Neural crest cell (in vitro differentiated cells): ENCODE measurements at regions not wholly inside any gene's neighbourhood (a gene's known extent, or its start where the extent isn't known, plus 50 kb on each side); places are given as distances from the start of the nearest gene placed in this dataset.

Experiments
- DNase-seq: peaks from one replicate; pipeline ENCODE4 v3.0.0; 2021; ENCODE audit warnings: low read depth, mixed read lengths, low spot score
- H3K27ac Mint-ChIP-seq: one replicate; pipeline ENCODE4 v1.8.0; 2021; ENCODE audit warnings: mild to moderate bottlenecking, mixed read lengths; ENCODE audit not compliant: unreplicated experiment
- H3K27me3 Mint-ChIP-seq: 2 replicates; pipeline ENCODE4 v1.8.0; 2021; ENCODE audit warnings: low read depth, mild to moderate bottlenecking, mixed read lengths
- H3K36me3 Mint-ChIP-seq: 2 replicates; pipeline ENCODE4 v1.8.0; 2021; ENCODE audit warnings: low read depth, mild to moderate bottlenecking, mixed read lengths
- H3K4me1 Mint-ChIP-seq: 2 replicates; pipeline ENCODE4 v1.8.0; 2021; ENCODE audit warnings: mixed read lengths
- H3K4me3 Mint-ChIP-seq: one replicate; pipeline ENCODE4 v1.8.0; 2021; ENCODE audit warnings: mild to moderate bottlenecking, mixed read lengths
- H3K9me3 Mint-ChIP-seq: 2 replicates; pipeline ENCODE4 v1.8.0; 2021; ENCODE audit warnings: mixed read lengths
- CTCF ChIP-seq: fragments of 200-600 bp; sonication (generic); conservative IDR thresholded peaks from 2 replicates; pipeline ENCODE4 v1.5.0; 2021; ENCODE audit warnings: antibody characterized with exemption, mild to moderate bottlenecking

GRCh38 chr5:17147617-17148016, 69.8 kb upstream of the BASP1 start:
- DNase-seq: no peak
- Mint-ChIP-seq H3K9me3 (peaks cover 2% of the 10 kb centered on the region), H3K4me3 (no peak overlapping the region), H3K4me1 (peaks cover 40% of the 10 kb centered on the region), H3K36me3 (peaks cover 2% of the 10 kb centered on the region), H3K27ac (no peak overlapping the region), H3K27me3 (no peaks in the 10 kb centered on the region)
- TF ChIP-seq CTCF: no peak

GRCh38 chr5:17148481-17148880, 69.0 kb upstream of the BASP1 start:
- no peak for DNase-seq
- H3K36me3 Mint-ChIP-seq: no peaks in the 10 kb centered on the region
- no peaks in the 10 kb centered on the region for H3K27me3 Mint-ChIP-seq
- no peaks in the 10 kb centered on the region for H3K9me3 Mint-ChIP-seq
- H3K4me1 Mint-ChIP-seq: peaks cover 38% of the 10 kb centered on the region
- H3K4me3 Mint-ChIP-seq: no peak overlapping the region
- no peak overlapping the region for H3K27ac Mint-ChIP-seq
- TF ChIP-seq CTCF: no peak

- no peaks in the 10 kb centered on the region for H3K27me3 Mint-ChIP-seq
- H3K4me1 Mint-ChIP-seq: peaks cover 37% of the 10 kb centered on the region
- no peak for DNase-seq
- H3K4me3 Mint-ChIP-seq: no peak overlapping the region
- no peak for TF ChIP-seq CTCF
- H3K9me3 Mint-ChIP-seq: peaks cover 2% of the 10 kb centered on the region
- no peaks in the 10 kb centered on the region for H3K36me3 Mint-ChIP-seq
- H3K27ac Mint-ChIP-seq: no peak overlapping the region
These were observed 67.6 kb upstream of the BASP1 start for GRCh38 chr5:17149786-17150185.

GRCh38 chr5:17150531-17150930, 66.9 kb upstream of the BASP1 start:
- no peak overlapping the region for H3K4me3 Mint-ChIP-seq
- H3K27ac Mint-ChIP-seq: no peak overlapping the region
- H3K36me3 Mint-ChIP-seq: no peaks in the 10 kb centered on the region
- no peaks in the 10 kb centered on the region for H3K27me3 Mint-ChIP-seq
- peaks cover 2% of the 10 kb centered on the region for H3K9me3 Mint-ChIP-seq
- peaks cover 37% of the 10 kb centered on the region for H3K4me1 Mint-ChIP-seq
- DNase-seq: no peak
- TF ChIP-seq CTCF: no peak

GRCh38 chr5:17151686-17152085, 65.7 kb upstream of the BASP1 start:
- peak overlapping the region; percentile 85 for H3K27ac Mint-ChIP-seq
- DNase-seq: no peak

More at GRCh38 chr5:17151686-17152085, 65.7 kb upstream of the BASP1 start:
- no peaks in the 10 kb centered on the region for H3K36me3 Mint-ChIP-seq
- peaks cover 2% of the 10 kb centered on the region for H3K9me3 Mint-ChIP-seq
- peaks cover 27% of the 10 kb centered on the region for H3K4me1 Mint-ChIP-seq
- no peak overlapping the region for H3K4me3 Mint-ChIP-seq
- H3K27me3 Mint-ChIP-seq: no peaks in the 10 kb centered on the region
- TF ChIP-seq CTCF: no peak
